NOMO-1 treated with dmso at 0.1 percent for 144 hours (cell line): ENCODE measurements at regions not wholly inside any gene's neighbourhood (a gene's known extent, or its start where the extent isn't known, plus 50 kb on each side); places are given as distances from the start of the nearest gene placed in this dataset.
A peak's percentile ranks its signal among the peaks of the same experiment; 100 is the strongest.

Experiments
- DNase-seq: peaks from one replicate; lab custom pipeline; 2025; ENCODE audit not compliant: unreplicated experiment; lab: John Stamatoyannopoulos, UW

DNA sequence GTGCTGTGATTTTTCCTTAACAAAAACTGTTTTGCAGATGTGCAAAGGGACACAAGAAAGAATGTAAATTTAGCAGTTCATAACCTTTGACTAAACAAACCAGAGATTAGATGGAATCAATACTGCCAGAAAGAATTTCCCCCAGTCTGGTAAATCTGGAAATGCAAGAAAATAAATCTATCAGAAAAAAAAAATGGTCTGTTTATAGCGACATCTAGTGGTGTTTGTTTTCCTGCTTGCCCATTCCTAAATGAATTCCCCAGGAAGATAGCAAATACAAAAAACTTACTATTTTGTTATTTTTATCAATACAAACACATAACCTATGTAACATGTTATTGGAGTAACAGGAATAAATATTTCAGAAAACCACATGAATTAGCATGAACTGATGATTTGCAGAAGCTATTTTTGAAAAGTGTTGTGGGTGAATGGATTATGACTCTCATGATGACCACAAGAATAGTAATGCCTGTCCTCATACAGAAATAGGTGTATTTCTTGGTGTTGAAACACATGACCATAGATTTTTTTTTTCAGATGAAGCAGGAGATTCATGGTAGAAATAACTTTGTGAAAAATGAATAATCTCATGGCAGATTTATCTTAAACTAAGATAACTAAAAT lies 1703.8 kb downstream of the MAT2B start:
- peak; percentile 62 for DNase-seq

DNA sequence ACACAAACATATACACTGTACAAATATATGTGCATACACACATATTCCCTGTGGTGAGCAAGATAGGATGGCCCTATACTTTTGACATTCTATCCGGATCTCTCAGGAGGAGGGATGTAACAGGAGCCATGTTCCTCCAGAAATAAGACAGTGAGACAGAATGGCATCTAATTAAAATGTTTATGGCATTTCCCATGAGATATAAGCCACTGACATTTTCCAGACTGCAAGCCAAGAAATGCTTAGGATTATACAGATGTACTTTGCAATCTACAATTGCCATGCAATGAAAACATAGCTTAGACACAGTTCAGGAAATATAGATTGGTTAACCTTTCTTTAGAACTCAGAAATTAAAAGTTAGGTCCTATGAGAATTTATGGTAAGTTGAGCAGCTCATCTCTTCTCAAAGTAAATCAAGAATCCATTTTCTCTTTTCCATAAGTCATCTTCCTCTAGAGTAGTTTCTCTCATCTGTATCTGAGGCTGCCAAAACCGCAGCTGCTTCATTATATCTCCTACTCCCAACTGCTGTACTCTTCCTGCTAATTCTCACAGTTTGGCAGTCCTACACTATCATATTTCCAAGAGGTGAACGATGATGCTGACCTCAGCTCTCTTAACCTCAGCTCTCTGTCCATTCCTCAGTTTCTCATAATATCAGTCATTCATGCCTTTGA lies 1719.1 kb downstream of the MAT2B start:
- DNase-seq = no peak

DNA sequence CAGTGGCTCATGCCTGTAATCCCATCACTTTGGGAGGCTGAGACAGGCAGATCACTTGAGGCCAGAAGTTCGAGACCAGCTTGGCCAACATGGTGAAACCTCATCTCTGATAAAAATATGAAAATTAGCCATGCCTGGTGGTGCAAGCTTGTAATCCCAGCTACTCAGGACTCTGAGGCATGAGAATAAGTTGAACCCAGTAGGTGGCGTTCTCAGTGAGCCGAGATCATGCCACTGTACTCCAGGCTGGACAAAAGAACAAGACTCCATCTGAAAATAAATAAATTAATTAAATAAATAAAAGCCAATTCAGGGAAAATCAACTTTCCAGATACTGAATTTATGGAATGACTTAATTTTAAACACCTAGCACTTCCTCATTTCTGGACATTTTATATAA lies 1722.1 kb downstream of the MAT2B start:
- DNase-seq = no peak

DNA sequence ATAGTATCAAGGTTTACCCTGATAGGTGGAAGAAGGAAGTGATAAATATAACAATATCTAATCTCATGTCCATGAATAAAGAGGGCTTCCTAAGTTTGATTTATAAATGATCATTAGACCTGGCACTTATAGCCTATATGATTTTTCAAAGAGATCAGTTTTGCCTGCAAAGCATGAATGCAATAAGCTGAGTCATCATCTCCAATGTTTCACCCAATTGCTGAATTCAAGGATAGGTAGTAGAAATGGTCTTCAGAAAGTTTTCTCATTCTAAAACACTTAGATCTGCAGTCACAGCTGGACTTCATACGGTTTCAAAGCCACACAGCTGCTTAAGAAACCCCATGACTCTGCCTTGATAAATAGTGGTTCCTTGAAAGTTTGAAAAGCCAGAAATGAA lies 1722.8 kb downstream of the MAT2B start:
- DNase-seq = no peak

DNA sequence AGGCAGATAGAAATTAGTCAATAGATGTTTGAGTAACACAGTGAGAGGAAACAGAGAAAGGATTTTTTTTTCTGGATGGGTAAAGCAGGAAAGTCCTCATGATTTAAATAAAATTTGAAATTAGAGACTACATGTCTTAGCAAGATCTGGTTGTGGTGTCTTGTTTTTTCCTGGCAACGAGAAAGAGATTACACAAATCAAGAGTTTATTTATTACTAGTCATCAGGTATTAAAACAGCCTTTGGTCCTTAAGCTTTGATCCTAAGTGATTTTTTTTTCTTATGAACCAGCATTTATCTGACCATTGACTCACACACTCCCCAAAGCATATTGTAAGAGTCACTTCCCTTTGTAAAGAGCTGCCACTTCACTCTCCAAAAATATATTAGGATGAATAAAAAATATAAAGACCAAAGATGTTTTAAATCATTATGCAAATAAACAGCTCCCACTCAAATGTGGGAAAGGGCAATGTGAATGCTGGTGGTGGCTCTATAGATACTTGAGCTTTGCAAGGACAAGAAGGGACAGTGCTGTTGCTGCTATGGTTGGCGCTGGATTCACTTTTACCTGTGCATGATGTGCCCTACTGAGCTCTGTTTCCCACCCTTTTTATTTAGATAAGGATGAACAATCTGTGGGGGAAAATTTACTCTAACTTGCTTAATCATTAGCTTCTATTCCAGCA lies 1726.5 kb downstream of the MAT2B start:
- no peak for DNase-seq

DNA sequence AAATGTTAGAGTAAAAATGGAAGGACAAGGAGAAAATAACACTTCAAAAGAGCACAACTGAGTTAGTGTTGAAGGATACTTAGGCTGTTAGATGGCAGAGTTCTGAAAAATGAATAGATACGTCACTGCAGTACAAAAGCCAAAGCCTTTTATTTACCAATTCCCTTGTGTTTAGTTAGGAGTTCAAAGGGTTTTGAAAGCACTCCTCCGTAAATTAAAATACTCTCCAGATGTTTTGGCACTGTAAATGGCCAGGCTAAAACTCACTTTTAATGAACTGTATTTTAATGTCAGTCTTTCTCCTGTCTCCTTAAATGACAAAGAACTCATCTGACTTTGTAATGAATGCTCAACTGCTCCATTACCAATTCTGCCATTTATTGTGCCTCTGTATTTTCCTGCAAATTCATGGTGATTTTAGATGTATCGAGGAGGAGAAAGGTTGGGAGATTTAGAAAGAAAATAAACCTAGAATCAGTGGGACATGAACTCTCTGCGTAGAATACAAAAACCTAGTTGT lies 1727.2 kb downstream of the MAT2B start:
- DNase-seq = no peak

DNA sequence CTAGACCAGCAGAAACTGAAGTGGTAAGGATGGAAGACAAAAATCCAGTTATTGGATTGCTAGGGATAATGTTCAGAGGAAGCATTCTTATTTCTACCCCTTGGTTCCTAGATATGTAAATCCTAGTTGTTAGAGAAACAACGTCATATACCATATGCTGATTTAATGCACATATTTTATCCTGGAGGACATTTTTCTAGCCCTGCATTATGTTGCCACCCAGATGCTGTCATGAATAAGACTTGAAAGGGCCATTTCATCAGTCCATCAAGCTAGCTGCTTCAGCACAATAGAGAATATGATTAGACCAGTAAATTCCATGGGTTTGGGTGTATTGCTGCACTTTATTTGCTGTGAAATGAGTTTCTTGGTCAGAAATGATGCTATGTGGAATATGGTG lies 1736.4 kb downstream of the MAT2B start:
- no peak for DNase-seq

DNA sequence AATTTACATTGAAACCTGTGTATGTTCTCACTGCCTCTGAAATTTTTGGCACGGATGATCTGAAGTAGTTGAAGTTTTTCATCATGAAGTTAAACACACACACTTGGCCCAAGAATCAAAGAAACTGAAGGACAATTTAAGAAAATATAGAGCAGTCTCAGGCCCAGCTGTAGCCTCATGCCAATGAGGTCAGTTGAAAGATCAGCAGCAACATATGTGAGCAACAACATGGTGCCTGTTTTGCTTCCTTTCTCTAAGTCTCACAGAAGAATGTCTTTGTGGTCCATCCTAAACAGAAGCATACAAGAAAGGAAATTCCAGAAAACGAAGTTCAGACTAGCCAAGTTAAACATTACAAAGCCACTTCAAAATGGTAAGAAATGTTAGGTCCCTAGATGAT lies 1737.2 kb downstream of the MAT2B start:
- no peak for DNase-seq

DNA sequence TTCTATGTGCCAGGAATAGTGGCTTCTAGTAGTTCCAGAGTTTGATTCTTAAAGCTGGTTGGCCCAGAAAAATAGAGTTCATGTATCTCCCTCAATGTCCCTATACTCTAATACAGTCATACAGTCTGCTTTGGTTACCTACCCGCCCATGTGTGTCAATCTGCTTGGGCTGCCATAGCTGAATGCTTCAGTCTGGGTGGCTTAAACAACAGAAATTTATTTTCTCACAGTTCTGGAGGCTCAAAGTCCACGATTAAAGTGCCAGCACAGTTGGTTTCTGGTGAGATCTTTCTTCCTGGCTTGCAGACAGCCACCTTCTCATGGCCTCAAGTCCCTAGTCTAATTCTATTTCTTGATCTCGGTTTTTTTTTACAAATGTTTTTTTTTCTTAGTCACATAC lies 1739.0 kb downstream of the MAT2B start:
- DNase-seq = no peak

DNA sequence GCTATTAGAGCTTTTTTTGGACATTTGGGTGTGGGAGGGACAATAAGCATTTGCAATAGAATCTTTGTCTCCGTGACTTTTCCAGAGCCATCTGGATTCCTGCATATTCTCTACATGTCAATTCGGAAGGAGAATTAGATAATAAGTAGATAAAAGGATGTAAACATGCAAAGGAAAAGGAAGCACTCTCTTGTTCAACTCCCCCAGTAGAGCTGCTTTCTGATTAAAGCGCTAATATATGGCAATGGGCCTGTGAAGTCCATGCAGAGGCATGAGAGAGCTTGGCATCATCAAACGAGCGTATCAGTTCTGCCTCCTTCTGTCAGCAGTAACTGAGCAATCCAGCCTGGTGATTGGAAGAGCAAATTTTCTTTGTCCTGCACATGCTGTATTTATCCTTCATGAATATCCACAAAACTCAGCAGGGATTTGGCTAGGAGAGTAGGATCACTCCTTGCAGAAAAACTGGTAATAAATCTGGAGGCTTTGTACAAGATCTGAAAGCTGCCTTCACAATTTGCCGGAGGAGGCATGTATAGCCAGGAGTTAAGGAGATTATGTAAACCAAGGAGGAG lies 1752.9 kb downstream of the MAT2B start:
- DNase-seq = no peak

DNA sequence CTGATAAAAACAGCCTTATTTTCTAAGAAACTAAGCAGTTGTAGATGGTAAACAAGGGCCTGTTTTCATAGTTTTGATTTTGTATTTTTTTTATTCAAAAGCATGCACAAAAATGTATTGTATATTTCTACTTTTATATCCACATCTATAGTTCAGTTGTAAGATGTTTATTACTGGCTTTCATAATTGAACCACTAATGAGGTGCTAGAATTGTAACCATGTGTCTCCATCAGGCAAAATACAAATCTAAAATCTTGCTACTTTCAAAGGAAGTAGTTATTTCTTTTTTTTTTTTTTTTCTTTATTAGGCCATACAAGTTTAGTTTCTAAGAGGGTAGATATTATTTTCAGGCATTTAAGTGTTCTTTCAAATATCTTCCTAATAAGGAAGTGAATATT lies 1755.0 kb downstream of the MAT2B start:
- no peak for DNase-seq

DNA sequence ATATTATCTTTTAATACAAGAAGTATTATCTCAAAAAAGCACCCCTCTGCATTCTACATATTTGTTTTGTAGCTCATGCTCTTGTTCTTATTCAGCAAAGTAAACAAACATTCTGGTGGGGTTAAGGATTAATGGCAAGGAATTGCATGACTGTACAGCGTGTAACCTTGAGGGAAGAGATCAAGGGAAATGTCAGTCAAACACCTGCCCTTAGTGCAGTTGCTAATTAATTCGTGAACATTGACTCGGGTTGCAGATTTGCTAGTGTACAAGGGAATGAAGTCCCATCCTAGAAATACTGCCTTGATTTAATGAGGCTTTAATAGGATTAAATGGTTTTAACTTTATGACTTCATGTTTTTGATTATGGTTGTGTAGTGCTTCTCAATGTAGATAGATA lies 1758.1 kb downstream of the MAT2B start:
- DNase-seq = no peak

DNA sequence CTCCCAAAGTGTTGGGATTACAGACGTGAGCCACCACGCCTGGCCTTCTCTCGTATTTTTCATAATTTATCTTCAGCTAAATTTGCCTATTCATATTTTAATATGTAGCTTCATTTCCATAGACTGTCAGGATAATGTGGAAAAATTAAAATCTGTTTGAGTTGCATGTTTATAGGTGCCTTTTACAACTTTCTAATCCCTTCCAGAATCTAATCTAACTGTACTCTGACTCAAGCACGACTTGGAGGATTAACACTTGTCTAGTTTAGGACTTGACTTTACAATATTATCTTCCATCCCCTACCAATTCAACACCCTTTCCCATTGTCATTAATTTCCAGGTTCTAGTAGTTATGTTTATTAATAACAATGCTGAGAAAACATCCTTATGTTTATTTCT lies 1761.5 kb downstream of the MAT2B start:
- no peak for DNase-seq

DNA sequence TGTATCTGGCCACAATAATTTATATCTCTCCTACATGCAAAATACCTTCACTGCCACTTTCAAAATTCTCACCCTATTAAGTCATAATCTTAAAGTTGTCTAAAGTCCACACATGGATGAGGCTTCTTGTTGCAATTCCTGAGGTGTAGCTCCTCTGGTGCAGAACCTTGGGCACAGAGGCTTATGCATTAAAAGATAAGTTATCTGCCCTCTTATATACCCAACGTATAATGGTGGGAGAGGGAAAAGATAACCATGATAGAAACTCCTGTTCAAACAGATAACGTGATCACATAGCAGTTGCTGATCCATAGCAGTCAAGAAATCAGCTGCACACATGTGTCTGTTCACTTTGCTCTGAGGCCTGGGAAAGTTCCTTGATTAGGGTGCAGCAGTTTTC lies 1767.0 kb downstream of the MAT2B start:
- no peak for DNase-seq

DNA sequence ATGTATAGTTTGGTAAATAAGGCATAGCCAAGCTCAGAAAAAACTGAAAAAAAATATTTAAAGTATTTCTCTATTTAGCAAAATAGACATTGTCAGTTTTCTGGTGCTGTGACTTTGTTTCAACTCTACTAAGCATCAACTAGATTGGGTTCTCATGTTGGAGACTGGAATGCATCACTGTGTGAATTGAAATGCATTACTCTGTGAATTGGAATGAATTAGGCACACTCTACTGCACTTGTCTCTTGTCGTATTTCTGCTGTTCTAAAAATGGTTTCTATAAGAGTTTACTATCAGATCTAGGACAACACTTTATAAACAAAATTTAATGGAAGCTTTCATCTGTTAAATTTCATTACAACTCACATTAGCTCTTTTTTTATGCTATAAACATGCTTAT lies 1772.2 kb downstream of the MAT2B start:
- DNase-seq = no peak

DNA sequence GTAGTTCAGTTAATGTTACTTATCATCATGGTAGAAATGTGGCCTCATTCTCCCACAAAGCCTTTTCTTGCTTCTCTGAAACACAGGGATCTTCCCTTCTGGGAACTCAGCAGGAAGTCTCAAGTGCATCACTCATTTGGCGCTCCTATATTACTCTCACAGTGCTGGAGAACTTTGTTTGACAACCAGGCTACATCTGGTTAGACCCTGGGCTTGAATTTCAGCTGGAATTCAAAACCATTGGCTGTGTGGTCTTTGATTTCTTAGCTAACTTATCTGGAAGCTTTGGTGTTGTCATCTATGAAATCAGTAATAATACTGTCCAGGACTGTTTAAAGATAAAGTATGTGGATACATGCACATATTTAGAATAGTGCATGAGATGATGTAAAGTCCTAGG lies 1777.1 kb downstream of the MAT2B start:
- no peak for DNase-seq

DNA sequence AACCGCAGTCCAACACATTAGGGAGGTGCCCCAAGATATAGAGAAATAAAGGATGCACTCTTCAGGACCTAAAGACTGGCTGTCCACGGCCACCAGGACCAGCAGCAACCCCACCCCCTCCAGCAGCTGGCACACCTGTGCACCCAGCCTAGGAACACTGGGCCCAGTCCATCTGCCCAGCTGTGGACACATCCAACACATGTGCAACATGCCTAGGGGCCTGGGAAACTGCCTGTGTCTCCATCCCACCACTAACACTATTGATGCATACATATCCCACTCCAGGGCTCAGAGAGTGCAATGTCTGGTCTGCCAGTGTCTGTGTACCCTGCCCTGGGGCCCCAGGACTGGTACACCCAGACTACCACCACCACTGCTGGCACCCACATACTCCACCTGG lies 1781.3 kb downstream of the MAT2B start:
- DNase-seq = no peak

DNA sequence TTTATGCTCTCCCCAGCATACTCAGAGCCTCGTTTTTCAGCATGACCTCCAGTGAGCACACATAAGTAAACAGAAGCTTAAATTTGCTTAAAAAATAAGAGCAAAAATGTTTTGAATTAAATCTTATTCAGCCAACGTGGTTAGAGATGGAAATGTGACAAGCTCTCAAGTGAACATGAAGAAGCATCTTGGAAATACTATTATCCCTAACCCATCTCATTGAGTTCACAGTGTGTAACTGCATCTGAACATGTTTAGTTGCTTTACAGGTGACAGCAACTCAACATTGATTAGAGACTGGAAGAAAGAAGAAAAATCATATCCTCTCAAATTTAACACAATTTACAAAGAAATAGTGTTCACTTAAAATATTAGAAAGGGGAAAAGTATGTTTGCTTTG lies 1785.1 kb downstream of the MAT2B start:
- no peak for DNase-seq

DNA sequence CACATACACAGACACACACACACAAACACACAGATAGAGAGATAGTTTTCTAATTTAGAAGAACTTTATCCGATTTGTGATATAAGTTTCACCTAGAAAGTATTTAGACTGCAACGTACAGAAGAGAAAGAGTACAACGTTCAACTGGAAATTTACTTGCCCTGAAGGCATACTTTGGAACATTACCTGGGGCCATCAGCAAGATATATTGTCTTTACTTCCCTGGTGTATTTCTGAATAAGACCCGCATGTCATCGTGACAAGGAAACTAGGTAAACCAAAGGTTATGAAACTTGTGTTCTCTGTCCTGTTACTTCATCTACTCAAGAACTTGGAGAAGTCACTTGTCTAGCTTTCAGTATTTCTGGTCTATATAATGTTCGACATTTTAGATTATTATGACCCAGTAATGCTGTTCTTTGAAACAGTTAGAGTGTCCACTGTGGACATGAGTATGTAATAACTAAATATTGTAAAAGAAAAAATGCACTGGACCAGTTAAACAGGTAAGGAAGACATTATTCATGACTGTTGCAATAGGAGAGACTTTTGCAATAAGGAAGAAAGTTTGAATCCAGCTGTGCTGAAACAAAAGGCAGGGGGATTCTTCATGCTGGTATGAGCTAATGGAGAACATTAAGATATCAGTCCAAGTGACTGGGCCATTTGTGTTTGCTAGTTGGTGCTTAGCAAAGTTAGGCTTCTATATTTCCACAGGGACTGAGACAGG lies 1791.1 kb downstream of the MAT2B start:
- no peak for DNase-seq

DNA sequence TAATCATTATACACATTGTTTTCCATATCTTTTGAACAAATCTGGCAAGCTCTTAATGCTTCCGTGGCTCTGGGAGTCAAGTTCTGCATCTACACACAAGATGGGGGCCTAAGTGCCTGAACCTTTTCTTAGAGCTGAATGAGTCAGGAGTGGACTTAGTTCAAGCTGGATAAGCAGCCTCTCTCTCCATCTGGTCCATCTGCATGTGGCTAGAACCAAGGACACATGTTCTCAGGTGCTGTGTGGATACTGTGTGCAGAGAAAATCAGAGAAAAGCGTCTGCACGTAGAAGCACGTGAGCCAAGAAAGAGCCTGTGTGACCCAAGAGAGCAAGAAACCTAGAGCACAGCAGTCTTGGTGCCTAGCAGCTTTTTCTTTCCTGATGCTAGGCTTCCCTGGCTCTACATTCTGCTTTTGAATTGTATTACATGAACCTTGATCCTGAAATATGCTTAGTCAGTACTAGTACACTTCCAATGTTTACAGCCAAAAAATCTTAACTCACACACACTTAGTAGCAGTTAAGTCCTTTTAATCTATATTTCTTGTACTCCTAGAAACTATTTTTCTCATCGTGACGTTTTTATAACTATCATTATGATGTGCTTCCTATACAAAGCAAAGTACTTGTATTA lies 1798.9 kb downstream of the MAT2B start:
- DNase-seq = no peak

DNA sequence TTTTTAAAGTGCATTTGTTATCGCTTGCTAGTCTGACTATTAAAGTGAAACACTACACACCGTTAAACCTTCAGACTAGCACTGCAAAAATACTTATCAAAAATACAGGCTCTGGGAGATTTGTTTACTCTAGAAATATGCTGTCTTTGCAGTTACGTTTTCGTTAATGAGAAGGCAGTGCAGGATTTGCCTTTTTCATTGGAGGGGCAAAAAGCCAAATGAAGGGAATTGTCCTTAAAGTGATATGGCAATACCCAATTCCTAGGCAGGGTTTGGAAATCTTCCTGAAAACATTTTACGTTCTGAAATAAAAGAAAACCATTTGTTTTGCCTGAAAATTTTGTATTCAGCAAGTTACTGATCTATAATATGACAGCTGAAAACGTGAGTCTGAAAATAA lies 1800.2 kb downstream of the MAT2B start:
- DNase-seq = no peak
